Breast epithelium (tissue), 4 donors: ENCODE measurements at regions not wholly inside any gene's neighbourhood (a gene's known extent, or its start where the extent isn't known, plus 50 kb on each side); places are given as distances from the start of the nearest gene placed in this dataset.

Experiments used
- DNase-seq, 2 donors: peaks; one replicate each; pipeline ENCODE4 v3.0.0-alpha.2; 2019; ENCODE audit warnings: low spot score in 2 of 2
- H3K27ac ChIP-seq, 2 donors: fragments of 200-600 bp; sonication (generic) in 1 of 2; one replicate each; pipeline ENCODE4 v1.5.1; 2016 to 2019; ENCODE audit warnings: mild to moderate bottlenecking in 1 of 2
- H3K27me3 ChIP-seq, 2 donors: fragments of 200-600 bp; sonication (generic) in 1 of 2; one replicate each; pipeline versions ENCODE4 v1.5.1 to v1.6.0; 2017 to 2019; ENCODE audit warnings: control low read depth in 1 of 2, mild to moderate bottlenecking in 1 of 2
- H3K36me3 ChIP-seq: fragments of 200-600 bp; one replicate; pipeline ENCODE4 v1.5.1; 2019
- H3K4me1 ChIP-seq, 2 donors: fragments of 200-600 bp; sonication (generic); one replicate each; pipeline ENCODE4 v1.5.1; 2016 to 2019; ENCODE audit warnings: control low read depth in 1 of 2
- H3K4me3 ChIP-seq, 3 donors: fragments of 200-600 bp; sonication (generic); 1 replicate in 2 of 3; 2 replicates in 1 of 3; pipeline ENCODE4 v1.5.1; 2016 to 2019; ENCODE audit warnings: mild to moderate bottlenecking in 3 of 3, moderate library complexity in 2 of 3
- H3K9me3 ChIP-seq, 2 donors: fragments of 200-600 bp; sonication (generic) in 1 of 2; one replicate each; pipeline ENCODE4 v1.5.1; 2016 to 2019; ENCODE audit warnings: control low read depth in 1 of 2
- POLR2A ChIP-seq: fragments of 450-650 bp; IDR thresholded peaks from one replicate; pipeline ENCODE4 v1.6.1; 2016; ENCODE audit warnings: antibody characterized with exemption, mild to moderate bottlenecking, moderate library complexity
- POLR2AphosphoS5 ChIP-seq, 3 donors: sonication (generic); formaldehyde crosslinking; IDR thresholded peaks; one replicate each; pipeline ENCODE4 v1.6.1; 2017; ENCODE audit warnings: antibody characterized with exemption in 3 of 3
- intact Hi-C: fragments of 100-400 bp; cut with DNase I; formaldehyde crosslinking; loops from one replicate; pipeline ENCODE4 v1.15.1; 2023; ENCODE audit warnings: low total_unique reads
- TF ChIP-seq, protein P1 (sequence below), 3 donors: fragments of 450-650 bp; IDR thresholded peaks; one replicate each; pipeline ENCODE4 v1.5.1; 2016 to 2017; ENCODE audit warnings: antibody characterized with exemption in 3 of 3, mild to moderate bottlenecking in 3 of 3, moderate library complexity in 3 of 3

DNA sequence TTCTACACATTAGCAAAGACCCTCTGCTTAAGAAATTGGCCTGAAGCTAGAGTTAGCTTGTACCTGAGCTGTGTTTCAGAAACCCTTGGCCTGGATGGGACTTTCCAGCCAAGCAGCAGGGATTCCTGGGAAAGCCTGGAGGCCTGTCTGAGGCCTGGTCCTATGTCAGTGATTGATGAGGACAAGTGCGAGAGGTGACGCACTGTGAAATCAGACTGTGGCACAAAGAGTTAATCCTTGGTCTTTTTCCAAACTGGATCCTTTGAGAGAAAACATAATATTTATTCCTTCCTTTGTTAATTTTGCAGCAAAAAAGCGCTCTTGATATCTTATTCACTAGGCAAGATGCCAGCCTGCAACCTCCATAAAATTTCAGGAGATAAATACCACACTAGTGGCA, 225.0 kb upstream of the ATP11B start:
- no peak for DNase-seq
- Histone ChIP-seq H3K36me3 (no peaks in the 10 kb centered on the region), H3K4me1 (no peaks in the 10 kb centered on the region), H3K9me3 (peaks cover 0 to 2% of the 10 kb centered on the region in 2 donors), H3K27me3 (no peaks in the 10 kb centered on the region), H3K27ac (no peak overlapping the region), H3K4me3 (no peak overlapping the region)
- TF ChIP-seq POLR2AphosphoS5 (IDR thresholded peaks at IDR 0.05): no peak
- TF ChIP-seq POLR2A: no peak
- TF ChIP-seq, protein P1, sequence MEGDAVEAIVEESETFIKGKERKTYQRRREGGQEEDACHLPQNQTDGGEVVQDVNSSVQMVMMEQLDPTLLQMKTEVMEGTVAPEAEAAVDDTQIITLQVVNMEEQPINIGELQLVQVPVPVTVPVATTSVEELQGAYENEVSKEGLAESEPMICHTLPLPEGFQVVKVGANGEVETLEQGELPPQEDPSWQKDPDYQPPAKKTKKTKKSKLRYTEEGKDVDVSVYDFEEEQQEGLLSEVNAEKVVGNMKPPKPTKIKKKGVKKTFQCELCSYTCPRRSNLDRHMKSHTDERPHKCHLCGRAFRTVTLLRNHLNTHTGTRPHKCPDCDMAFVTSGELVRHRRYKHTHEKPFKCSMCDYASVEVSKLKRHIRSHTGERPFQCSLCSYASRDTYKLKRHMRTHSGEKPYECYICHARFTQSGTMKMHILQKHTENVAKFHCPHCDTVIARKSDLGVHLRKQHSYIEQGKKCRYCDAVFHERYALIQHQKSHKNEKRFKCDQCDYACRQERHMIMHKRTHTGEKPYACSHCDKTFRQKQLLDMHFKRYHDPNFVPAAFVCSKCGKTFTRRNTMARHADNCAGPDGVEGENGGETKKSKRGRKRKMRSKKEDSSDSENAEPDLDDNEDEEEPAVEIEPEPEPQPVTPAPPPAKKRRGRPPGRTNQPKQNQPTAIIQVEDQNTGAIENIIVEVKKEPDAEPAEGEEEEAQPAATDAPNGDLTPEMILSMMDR (IDR thresholded peaks at IDR 0.05): no peak
- intact Hi-C loops: no loop called here

DNA sequence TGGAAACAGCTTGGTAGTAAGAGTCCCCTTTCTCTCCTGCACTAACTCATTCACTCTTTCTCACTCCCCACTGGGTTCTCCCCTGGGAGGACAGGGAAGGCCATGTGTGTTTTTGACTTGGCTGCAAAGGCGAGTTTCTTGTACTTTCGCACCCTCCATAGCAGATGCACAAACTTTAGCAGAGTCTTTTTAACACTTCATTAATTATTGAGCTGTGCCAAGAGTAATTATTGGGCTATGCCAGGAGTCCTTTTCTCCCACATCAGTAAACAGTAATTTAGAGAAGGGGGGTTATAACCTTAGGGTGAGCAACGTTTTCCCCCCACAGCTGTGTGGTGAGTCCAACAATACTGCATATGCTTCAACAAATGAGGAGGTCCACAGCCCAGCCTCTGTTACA, 224.4 kb upstream of the ATP11B start:
- H3K27me3 ChIP-seq: no peaks in the 10 kb centered on the region
- DNase-seq: no peak
- peaks cover 0 to 2% of the 10 kb centered on the region in 2 donors for H3K9me3 ChIP-seq
- intact Hi-C loops: no loop called here
- no peaks in the 10 kb centered on the region for H3K36me3 ChIP-seq
- no peaks in the 10 kb centered on the region for H3K4me1 ChIP-seq
- H3K4me3 ChIP-seq: no peak overlapping the region
- TF ChIP-seq, protein P1 (IDR thresholded peaks at IDR 0.05): no peak
- TF ChIP-seq POLR2A (no peak), POLR2AphosphoS5 (IDR thresholded peaks at IDR 0.05) (no peak)
- H3K27ac ChIP-seq: no peak overlapping the region

DNA sequence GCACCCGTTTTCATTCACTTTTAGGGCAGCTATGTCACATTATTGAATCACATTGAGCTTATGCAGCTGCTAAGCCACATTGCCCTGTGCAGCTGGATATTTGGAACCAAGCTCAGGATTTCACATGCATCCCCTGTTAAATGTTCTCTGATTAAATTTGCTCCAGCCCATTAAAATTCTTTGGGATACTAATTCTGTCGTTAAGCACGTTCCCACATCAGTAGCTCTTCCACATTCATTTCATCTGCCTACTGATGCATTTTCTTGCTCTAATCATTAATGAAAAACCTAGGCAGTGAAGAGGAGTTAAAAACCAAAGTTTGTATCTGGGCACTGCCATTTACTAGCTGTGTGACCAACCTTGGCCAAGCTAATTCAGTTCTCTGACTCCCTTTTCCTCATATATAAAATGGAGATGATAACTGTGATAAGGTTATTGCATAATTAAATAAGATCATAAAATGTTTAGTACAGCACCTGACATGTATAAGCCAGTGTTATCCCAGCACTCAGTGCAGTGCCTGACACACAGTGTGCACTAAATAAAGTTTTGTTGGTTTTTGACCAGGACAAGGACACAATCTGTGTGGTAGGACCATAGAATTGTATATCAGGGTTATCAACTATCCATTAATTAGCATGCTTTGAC, 222.2 kb upstream of the ATP11B start:
- Histone ChIP-seq H3K4me3 (no peak overlapping the region), H3K9me3 (peaks cover 0 to 2% of the 10 kb centered on the region in 2 donors), H3K27ac (no peak overlapping the region), H3K27me3 (no peaks in the 10 kb centered on the region), H3K4me1 (no peaks in the 10 kb centered on the region), H3K36me3 (no peaks in the 10 kb centered on the region)
- DNase-seq: no peak
- intact Hi-C loops: loop anchor here (5.0 kb wide), 1 partner anchor 174 kb away; no protein-coding TSS in a partner anchor
- no peak for TF ChIP-seq POLR2A
- no peak for TF ChIP-seq POLR2AphosphoS5 (IDR thresholded peaks at IDR 0.05)
- TF ChIP-seq, protein P1 (IDR thresholded peaks at IDR 0.05): no peak

DNA sequence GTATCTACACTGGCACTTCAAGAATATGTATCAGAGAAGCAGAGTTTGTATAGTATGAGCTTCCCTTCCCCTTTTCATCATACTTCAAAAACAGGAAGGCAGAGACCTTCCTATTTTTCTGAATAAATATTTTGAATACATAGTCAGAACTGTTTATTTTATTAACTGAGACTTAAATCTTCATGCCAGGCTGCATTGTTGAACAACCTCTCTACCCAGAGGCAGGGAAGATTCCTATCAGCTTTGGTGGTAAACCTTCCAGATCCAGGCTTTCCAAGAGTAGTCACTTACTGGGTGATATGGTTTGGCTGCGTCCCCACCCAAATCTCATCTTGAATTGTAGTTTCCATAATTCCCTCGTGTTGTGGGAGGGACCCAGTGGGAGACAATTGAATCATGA, 217.4 kb upstream of the ATP11B start:
- Histone ChIP-seq H3K27ac (no peak overlapping the region), H3K36me3 (no peaks in the 10 kb centered on the region), H3K4me3 (no peak overlapping the region), H3K4me1 (no peaks in the 10 kb centered on the region), H3K9me3 (peaks cover 0 to 2% of the 10 kb centered on the region in 2 donors), H3K27me3 (no peaks in the 10 kb centered on the region)
- DNase-seq: no peak
- no peak for TF ChIP-seq POLR2AphosphoS5 (IDR thresholded peaks at IDR 0.05)
- intact Hi-C loops: no loop called here

DNA sequence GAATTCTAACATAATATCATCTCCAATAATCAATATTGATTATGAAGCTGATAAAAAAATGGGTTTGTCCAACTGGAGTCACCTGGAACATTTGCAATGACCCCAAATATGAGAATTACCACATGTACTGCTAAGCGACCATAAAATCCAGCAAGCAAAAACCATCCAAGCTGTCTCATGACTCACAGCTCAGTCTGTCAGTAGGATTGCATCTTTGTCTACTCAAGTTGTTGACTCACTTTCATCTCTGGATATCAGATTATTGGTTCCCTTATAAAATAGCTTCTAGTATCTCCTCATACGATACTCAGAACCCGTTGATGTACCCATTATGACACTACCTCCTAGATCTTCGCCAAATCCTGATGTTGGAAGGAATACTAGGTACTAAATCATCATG, 209.8 kb upstream of the ATP11B start:
- Histone ChIP-seq H3K36me3 (no peaks in the 10 kb centered on the region), H3K4me1 (no peaks in the 10 kb centered on the region), H3K27ac (no peak overlapping the region), H3K9me3 (no peaks in the 10 kb centered on the region), H3K27me3 (no peaks in the 10 kb centered on the region), H3K4me3 (no peak overlapping the region)
- TF ChIP-seq POLR2AphosphoS5 (IDR thresholded peaks at IDR 0.05) (no peak), POLR2A (no peak)
- TF ChIP-seq, protein P1 (IDR thresholded peaks at IDR 0.05): no peak
- no peak for DNase-seq
- intact Hi-C loops: loop anchor here (10.0 kb wide), 1 partner anchor 1349 kb away; no protein-coding TSS in a partner anchor
